IPS DF 4.7 (cell line): ENCODE measurements at regions not wholly inside any gene's neighbourhood (a gene's known extent, or its start where the extent isn't known, plus 50 kb on each side); places are given as distances from the start of the nearest gene placed in this dataset.
"Not testable (repeated sequence)": the region's sequence is repeated elsewhere in the genome, so short reads cannot be mapped to it uniquely, and the experiment has no call there.

Experiments used
- DNase-seq: peaks from one replicate; pipeline ENCODE4 v3.0.0-alpha.2; 2013; ENCODE audit warnings: low spot score; ENCODE audit errors: extremely low read depth

- DNase-seq, result not testable (repeated sequence)
Measured at GRCh38 chr9:19895578-19895977, 106.7 kb upstream of the SLC24A2 start.

- no peak for DNase-seq
Measured at GRCh38 chr9:19895006-19895405, 106.2 kb upstream of the SLC24A2 start.

- DNase-seq, result no peak
Measured at GRCh38 chr9:19885608-19886007, 96.8 kb upstream of the SLC24A2 start.

GRCh38 chr9:19879062-19879461, 90.2 kb upstream of the SLC24A2 start:
- DNase-seq, result no peak

- no peak for DNase-seq
Measured at GRCh38 chr9:19876569-19877316, 87.9 kb upstream of the SLC24A2 start.

- no peak for DNase-seq
Measured at GRCh38 chr9:19875291-19875920, 86.6 kb upstream of the SLC24A2 start.

- not testable (repeated sequence) for DNase-seq
Measured at GRCh38 chr9:19873188-19873587, 84.4 kb upstream of the SLC24A2 start.

GRCh38 chr9:19870988-19871387, 82.2 kb upstream of the SLC24A2 start:
- no peak for DNase-seq

GRCh38 chr9:19840953-19841352, 52.1 kb upstream of the SLC24A2 start:
- DNase-seq, result no peak
